A673 (cell line): ENCODE measurements at regions not wholly inside any gene's neighbourhood (a gene's known extent, or its start where the extent isn't known, plus 50 kb on each side); places are given as distances from the start of the nearest gene placed in this dataset.

Experiments
- BruUV-seq: library from RNA; stranded (reverse); fragments of 400-500 nt; replicated peaks from 2 replicates; lab custom pipeline; 2021; lab: Mats Ljungman, UMichigan
- CTCF ChIA-PET: fragments of 300-600 bp; sonication (Branson Sonifier 250); formaldehyde crosslinking; loops from one replicate; lab custom pipeline; 2022; ENCODE audit warnings: antibody characterized with exemption; lab: Charles Lee
- POLR2A ChIA-PET: fragments of 300-600 bp; sonication (Branson Sonifier 250); formaldehyde crosslinking; loops from one replicate; lab custom pipeline; 2022; ENCODE audit warnings: antibody characterized with exemption; ENCODE audit not compliant: low non-redundant PET; lab: Charles Lee
- DNase-seq: peaks from one replicate; pipeline ENCODE4 v3.0.0-alpha.2; 2015; ENCODE audit warnings: low spot score
- H3K27ac ChIP-seq: fragments of 200-600 bp; sonication (generic); 2 replicates; pipeline ENCODE4 v1.5.1; 2016; ENCODE audit warnings: mixed run types, low read depth, mild to moderate bottlenecking, mixed read lengths, antibody characterized with exemption, low read length; ENCODE audit not compliant: poor library complexity, severe bottlenecking
- H3K27me3 ChIP-seq: fragments of 200-600 bp; sonication (generic); replicated peaks from 2 replicates; pipeline ENCODE4 v1.6.1; 2017; ENCODE audit warnings: mixed run types, low read depth, mild to moderate bottlenecking, mixed read lengths, antibody characterized with exemption, low read length; ENCODE audit not compliant: insufficient read depth, poor library complexity
- H3K36me3 ChIP-seq: fragments of 200-600 bp; sonication (generic); 2 replicates; pipeline ENCODE4 v1.6.1; 2016; ENCODE audit warnings: mixed run types, mild to moderate bottlenecking, mixed read lengths, antibody characterized with exemption, low read length; ENCODE audit not compliant: insufficient read depth, poor library complexity, severe bottlenecking
- H3K4me1 ChIP-seq: fragments of 200-600 bp; sonication (generic); 2 replicates; pipeline ENCODE4 v1.6.1; 2017; ENCODE audit warnings: mixed run types, mild to moderate bottlenecking, mixed read lengths, antibody characterized with exemption, low read length; ENCODE audit not compliant: insufficient read depth, poor library complexity, severe bottlenecking
- H3K4me3 ChIP-seq: fragments of 200-600 bp; sonication (generic); 2 replicates; pipeline ENCODE4 v1.5.1; 2016; ENCODE audit warnings: low read depth, mixed run types, mild to moderate bottlenecking, mixed read lengths, low read length; ENCODE audit not compliant: poor library complexity, severe bottlenecking
- H3K9me3 ChIP-seq: fragments of 200-600 bp; sonication (generic); 2 replicates; pipeline ENCODE4 v1.6.1; 2016; ENCODE audit warnings: mixed run types, low read depth, mild to moderate bottlenecking, mixed read lengths, antibody characterized with exemption, low read length; ENCODE audit not compliant: poor library complexity, severe bottlenecking
- EZH2 ChIP-seq: fragments of 200-600 bp; sonication (generic); IDR thresholded peaks from 2 replicates; pipeline ENCODE4 v1.6.1; 2017; ENCODE audit warnings: borderline replicate concordance, low read depth, mild to moderate bottlenecking, mixed read lengths, antibody characterized with exemption, low read length; ENCODE audit not compliant: poor library complexity, severe bottlenecking
- intact Hi-C: fragments of 100-400 bp; cut with micrococcal nuclease; formaldehyde crosslinking; loops from one replicate; pipeline ENCODE4 v1.10.0; 2022; ENCODE audit not compliant: unreplicated experiment
- TF ChIP-seq, protein P1 (sequence below): fragments of 300-800, 200-600 bp; sonication (generic); conservative IDR thresholded peaks from 2 replicates; pipeline ENCODE4 v1.5.1; 2017; ENCODE audit warnings: low read depth, mild to moderate bottlenecking, antibody characterized with exemption, low read length, moderate library complexity, mixed read lengths

DNA sequence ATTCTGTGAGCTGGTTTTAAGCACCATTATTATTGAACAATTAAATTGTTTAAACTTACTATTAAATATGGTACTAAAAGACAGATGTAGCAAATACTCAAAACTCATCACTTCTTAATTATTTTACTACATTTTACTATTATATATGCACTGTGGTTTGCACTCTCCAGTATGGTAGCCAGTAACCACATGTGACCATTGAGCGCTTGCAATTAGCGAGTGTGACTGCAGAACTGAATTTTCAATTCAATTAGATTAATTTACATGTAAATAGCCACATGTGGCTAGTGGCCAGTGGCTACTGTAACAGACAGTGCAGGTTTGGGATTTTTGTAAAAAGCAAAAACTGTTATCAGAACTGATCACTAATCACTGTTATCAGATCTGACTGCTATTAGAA lies 208.2 kb upstream of the SOX21 start:
- Histone ChIP-seq H3K36me3 (no peaks in the 10 kb centered on the region), H3K4me3 (no peak overlapping the region), H3K4me1 (no peaks in the 10 kb centered on the region), H3K27ac (no peak overlapping the region), H3K27me3 (peaks cover 4% of the 10 kb centered on the region), H3K9me3 (no peaks in the 10 kb centered on the region)
- ChIA-PET POLR2A (no interaction called here), CTCF (no interaction called here)
- intact Hi-C loops: no loop called here
- DNase-seq: no peak
- TF ChIP-seq, protein P1, sequence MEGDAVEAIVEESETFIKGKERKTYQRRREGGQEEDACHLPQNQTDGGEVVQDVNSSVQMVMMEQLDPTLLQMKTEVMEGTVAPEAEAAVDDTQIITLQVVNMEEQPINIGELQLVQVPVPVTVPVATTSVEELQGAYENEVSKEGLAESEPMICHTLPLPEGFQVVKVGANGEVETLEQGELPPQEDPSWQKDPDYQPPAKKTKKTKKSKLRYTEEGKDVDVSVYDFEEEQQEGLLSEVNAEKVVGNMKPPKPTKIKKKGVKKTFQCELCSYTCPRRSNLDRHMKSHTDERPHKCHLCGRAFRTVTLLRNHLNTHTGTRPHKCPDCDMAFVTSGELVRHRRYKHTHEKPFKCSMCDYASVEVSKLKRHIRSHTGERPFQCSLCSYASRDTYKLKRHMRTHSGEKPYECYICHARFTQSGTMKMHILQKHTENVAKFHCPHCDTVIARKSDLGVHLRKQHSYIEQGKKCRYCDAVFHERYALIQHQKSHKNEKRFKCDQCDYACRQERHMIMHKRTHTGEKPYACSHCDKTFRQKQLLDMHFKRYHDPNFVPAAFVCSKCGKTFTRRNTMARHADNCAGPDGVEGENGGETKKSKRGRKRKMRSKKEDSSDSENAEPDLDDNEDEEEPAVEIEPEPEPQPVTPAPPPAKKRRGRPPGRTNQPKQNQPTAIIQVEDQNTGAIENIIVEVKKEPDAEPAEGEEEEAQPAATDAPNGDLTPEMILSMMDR: no peak
- no peak for TF ChIP-seq EZH2
- no TSS peak for BruUV-seq

- intact Hi-C loops: no loop called here
- ChIA-PET POLR2A (no interaction called here), CTCF (no interaction called here)
- H3K27me3 ChIP-seq: peaks cover 5% of the 10 kb centered on the region
- no peaks in the 10 kb centered on the region for H3K9me3 ChIP-seq
- H3K4me1 ChIP-seq: no peaks in the 10 kb centered on the region
- no peak overlapping the region for H3K4me3 ChIP-seq
- BruUV-seq: no TSS peak
- TF ChIP-seq, protein P1: no peak
- no peak for TF ChIP-seq EZH2
- no peak for DNase-seq
- no peak overlapping the region for H3K27ac ChIP-seq
- no peaks in the 10 kb centered on the region for H3K36me3 ChIP-seq
Observed at GRCh38 chr13:94917824-94918223, 205.5 kb upstream of the SOX21 start.

- BruUV-seq: no TSS peak
- DNase-seq: no peak
- no peak overlapping the region for H3K27ac ChIP-seq
- TF ChIP-seq, protein P1: no peak
- TF ChIP-seq EZH2: no peak
- ChIA-PET POLR2A (no interaction called here), CTCF (no interaction called here)
- no peaks in the 10 kb centered on the region for H3K36me3 ChIP-seq
- no peak overlapping the region for H3K4me3 ChIP-seq
- intact Hi-C loops: no loop called here
- H3K27me3 ChIP-seq: peaks cover 29% of the 10 kb centered on the region
- H3K9me3 ChIP-seq: no peaks in the 10 kb centered on the region
- H3K4me1 ChIP-seq: no peaks in the 10 kb centered on the region
Observed at GRCh38 chr13:94914895-94915294, 202.6 kb upstream of the SOX21 start.
